ENCODE measurements at regions not wholly inside any gene's neighbourhood (a gene's known extent, or its start where the extent isn't known, plus 50 kb on each side); places are given as distances from the start of the nearest gene placed in this dataset.
"Not testable (repeated sequence)": the region's sequence is repeated elsewhere in the genome, so short reads cannot be mapped to it uniquely, and the experiment has no call there.

DNA sequence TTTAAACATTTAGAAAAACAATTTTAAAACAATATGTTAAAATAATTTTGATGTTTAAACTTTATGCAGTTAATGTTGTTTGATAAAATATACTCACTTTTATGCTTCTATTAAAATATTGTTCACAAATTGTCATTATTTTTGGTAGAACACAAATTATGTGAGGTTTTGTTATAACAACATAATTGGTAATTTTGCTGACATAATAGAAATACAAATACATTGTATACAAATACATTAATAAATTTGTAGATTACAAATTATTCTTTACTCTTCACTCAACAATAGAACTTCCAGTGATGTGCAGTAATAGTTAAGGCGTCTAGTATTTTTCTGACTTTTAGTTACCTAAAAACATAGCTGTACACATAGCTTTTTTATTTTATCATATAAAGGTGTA is 1472.4 kb upstream of the ADGRL3 start:
- DNase-seq (ENCODE audit: low spot score) = no peak

- DNase-seq (ENCODE audit: low spot score) = no peak
These were observed 1471.6 kb upstream of the ADGRL3 start for GRCh38 chr4:59728496-59728895.

DNA sequence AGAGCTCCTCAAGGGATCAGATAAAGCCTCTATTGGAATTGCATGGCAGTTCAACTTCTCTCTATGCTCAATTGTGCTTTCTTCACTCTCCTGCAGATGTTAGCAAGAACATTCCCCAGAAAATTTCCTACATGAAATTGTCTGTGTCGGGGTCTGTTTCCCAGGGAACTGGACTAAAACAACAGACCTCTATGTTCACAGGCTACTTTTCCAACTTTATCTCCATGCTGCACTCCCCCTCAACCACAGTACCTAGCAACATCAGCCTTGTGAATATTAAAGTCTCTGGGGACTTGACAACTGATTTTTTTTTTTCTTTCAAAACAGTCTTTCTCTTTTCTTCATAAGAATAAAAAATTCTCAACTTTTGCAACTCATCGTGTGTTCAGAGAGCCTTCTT is 1470.8 kb upstream of the ADGRL3 start:
- no peak for DNase-seq (ENCODE audit: low spot score)

DNA sequence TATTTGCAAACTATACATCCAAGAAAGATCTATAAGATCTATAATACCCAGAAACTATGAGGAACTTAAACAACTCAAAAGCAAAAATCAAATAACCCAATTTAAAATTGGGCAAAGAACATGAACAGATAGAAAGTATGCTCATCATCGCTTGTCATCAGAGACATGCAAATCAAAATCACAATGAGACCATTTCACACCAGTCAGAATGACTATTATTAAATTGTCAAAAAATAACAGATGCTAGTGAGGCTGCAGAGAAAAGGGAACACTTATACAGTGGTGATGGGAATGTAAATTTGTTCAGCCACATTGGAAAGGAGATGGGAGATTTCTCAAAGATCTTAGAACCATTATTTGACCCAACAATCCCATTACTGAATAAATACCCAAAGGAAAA is 1451.7 kb upstream of the ADGRL3 start:
- DNase-seq (ENCODE audit: low spot score) = no peak

DNA sequence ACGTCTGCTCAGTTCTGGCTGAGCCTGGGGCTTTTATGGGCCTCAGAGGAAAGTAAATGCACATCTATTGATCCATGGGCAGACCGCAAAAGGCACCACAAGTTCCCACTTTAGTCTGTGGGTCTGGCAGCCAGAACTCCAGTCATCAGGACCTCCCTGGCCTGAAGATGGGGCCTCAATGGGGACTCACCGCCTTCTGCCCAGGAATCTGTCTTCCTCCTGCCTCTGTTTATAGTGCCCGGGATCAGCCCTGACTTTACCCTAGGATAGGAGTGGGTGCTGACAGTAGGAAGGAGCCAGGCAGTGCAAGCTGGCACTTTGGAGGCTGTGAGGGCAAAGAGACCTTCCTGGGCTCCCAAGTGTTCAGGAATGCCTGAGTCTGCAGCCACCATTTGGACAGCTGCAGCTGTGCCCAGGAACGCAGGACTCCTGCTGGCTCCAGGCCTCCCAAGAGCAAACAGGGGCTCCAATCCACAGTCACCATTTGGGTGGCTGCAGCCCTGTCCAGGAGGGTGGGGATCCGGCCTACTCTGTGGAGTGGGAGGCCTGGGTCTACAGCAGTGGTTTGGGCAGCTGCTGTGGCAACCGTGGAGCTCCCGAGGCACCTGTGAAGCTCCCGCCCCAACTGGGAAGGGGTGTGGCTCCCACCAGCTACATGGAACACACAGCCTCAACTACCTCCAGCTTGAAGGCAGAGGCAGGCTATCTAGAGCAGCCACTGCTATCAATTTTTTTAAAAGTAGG is 1440.9 kb upstream of the ADGRL3 start:
- no peak for DNase-seq (ENCODE audit: low spot score)

GRCh38 chr4:59762344-59762743 is 1437.8 kb upstream of the ADGRL3 start:
- no peak for DNase-seq (ENCODE audit: low spot score)

GRCh38 chr4:59770601-59771264 is 1429.4 kb upstream of the ADGRL3 start:
- no peak for DNase-seq (ENCODE audit: low spot score)

GRCh38 chr4:59772641-59773139 is 1427.4 kb upstream of the ADGRL3 start:
- DNase-seq (ENCODE audit: low spot score) = no peak

DNA sequence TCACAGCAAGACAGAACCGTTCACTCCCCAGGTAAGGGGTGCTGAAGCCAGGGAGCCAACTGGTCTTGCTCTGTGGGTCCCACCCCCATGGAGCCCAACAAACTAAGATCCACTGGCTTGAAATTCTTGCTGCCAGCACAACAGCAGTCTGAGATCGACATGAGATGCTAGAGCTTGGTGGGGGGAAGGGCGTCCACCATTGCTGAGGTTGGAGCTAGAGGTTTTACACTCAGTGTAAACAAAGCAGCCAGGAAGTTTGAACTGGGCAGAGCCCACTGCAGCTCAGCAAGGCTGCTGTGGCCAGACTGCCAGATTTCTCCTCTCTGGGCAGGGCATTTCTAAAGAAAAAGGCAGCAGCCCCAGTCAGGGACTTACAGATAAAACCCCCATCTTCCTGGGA is 1419.9 kb upstream of the ADGRL3 start:
- not testable (repeated sequence) for DNase-seq (ENCODE audit: low spot score)

DNA sequence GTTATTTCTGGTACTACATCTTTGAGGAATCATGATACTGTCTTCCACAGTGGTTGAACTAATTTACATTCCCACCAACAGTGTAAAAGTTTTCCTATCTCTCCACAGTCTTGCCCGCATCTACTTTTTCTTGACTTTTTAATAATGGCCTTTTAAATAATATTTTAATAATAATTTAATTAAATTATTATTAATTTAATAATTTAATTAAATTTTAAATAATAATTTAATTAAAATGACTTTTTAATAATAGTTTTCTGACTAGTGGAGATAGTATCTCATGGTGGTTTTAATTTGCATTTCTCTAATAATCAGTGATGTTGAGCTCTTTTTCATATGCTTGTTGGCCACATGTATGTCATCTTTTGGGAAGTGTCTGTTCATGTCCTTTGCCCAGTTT is 1395.0 kb upstream of the ADGRL3 start:
- no peak for DNase-seq (ENCODE audit: low spot score)

- DNase-seq (ENCODE audit: low spot score) = no peak
These were observed 1385.6 kb upstream of the ADGRL3 start for GRCh38 chr4:59814402-59815010.

DNA sequence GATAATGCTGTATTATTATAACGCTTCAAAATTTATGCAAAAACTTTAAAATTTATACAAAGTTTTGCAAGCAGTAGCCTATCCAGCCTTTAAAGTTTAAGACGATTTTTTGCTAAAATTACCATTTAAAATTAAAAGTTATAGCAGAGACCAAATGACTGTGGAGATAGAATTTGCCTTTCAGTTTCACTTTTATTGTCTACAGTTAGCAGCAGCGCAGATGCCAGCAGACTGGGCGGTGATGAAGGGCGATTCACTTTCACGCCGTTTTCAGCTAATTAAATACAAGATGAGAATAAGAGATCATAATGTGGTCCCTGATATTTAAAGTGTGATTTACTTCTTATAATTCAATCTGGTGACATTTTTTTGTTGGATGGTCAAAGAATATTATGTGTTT is 1381.5 kb upstream of the ADGRL3 start:
- no peak for DNase-seq (ENCODE audit: low spot score)

- no peak for DNase-seq (ENCODE audit: low spot score)
These were observed 1376.8 kb upstream of the ADGRL3 start for GRCh38 chr4:59823311-59823710.

DNA sequence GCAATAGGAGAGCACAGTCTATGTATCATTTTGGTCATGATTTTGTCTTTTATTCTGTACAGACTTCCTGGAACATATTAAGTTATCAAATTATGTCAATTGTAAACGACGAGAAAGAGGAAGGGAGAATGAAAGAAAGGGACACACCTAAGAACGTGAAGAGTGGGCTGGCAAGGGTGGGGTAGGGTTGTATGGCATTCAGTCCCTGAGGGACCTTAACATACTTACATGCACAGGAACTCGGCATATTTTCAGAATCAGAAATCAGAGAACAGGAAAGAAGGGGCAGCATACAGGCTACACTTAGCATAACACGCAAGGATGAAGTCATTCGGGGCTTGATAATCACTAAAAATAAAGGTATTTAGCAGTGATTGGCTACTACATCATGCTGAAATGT is 1375.0 kb upstream of the ADGRL3 start:
- DNase-seq (ENCODE audit: low spot score) = no peak

- no peak for DNase-seq (ENCODE audit: low spot score)
These were observed 1368.4 kb upstream of the ADGRL3 start for GRCh38 chr4:59831746-59832145.

DNA sequence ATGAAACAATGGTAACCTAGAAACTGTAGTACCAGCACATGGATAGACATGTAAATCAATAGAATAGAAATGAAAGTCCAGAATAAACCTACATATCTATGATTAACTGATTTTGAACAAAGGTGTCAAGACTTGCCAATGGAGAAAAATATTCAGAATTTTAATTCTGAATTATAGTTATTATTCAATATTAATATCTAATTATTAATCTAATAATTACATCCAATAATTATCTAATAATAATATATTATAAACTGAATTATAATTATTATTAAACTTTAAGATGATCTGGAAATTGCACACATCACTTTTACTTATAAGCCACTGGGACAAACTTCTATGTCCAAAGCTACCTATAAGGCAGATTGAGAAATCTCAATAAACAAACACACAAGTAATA is 1365.2 kb upstream of the ADGRL3 start:
- DNase-seq (ENCODE audit: low spot score) = no peak

DNA sequence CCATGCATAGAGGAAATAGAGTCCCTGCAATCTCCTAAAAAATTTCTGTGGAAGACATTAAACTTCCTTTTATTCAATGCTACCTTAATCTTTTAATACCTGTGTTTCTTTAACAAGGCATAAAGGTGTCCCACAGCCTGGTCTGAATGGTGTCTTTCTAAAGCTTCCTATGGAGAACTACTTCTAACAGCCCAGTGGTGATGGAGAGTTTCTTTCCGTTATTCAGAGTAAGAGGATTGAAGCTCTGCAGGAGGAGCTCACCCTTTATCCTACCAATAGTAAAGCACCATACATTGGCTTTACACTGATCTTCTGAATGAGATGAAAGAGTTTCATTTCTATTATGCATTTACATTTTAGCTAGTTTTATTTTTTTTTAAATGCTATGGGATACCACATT is 1362.4 kb upstream of the ADGRL3 start:
- DNase-seq (ENCODE audit: low spot score) = no peak

GRCh38 chr4:59838236-59838635 is 1361.9 kb upstream of the ADGRL3 start:
- DNase-seq (ENCODE audit: low spot score) = no peak

DNA sequence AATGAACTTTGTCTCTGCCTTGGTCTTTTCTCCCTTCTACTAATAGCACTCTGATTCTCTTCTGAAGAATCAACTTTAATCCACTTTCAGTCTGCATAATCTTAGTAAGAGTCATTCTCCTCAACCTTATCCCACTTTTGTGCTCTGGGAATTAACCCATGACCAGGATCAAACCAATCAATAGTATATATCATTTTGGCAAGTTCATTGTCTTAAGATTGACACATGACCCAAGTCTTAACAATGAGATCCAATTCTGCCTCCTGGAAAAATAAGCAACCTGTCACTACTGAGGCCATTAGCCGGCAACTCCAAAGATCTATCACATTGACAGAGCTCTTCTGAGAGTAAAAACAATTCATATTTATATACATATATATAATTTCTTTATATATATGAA is 1358.4 kb upstream of the ADGRL3 start:
- DNase-seq (ENCODE audit: low spot score) = no peak

DNA sequence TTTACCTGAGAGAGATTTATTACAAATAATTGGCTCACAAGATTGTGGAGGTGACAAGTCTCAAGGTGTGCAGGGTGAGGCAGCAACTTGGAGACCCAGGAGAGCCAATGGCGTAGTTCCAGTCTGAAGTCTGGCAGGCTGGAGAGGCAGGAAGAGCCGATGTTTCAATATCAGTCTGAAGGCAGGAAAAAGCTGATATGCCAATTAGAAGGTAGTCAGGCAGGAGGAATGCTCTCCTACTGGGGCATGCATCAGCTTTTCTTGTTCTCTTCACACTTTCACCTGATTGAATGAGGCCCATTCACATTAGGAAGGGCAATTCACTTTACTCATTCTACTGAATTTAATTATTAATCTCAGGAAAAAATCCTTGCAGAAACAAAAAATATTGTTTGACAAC is 1351.7 kb upstream of the ADGRL3 start:
- DNase-seq (ENCODE audit: low spot score) = no peak

- DNase-seq (ENCODE audit: low spot score) = no peak
These were observed 1344.3 kb upstream of the ADGRL3 start for GRCh38 chr4:59855630-59856352.

GRCh38 chr4:59869056-59869455 is 1331.1 kb upstream of the ADGRL3 start:
- DNase-seq (ENCODE audit: low spot score) = no peak

- DNase-seq (ENCODE audit: low spot score) = no peak
These were observed 1330.6 kb upstream of the ADGRL3 start for GRCh38 chr4:59869559-59869958.

All from SW480 (cell line).